H1 (cell line): ENCODE measurements at regions not wholly inside any gene's neighbourhood (a gene's known extent, or its start where the extent isn't known, plus 50 kb on each side); places are given as distances from the start of the nearest gene placed in this dataset.

Experiments
- CEBPB ChIP-seq: IDR thresholded peaks from 2 replicates; pipeline ENCODE4 v1.6.1; 2012; ENCODE audit warnings: low read depth, low read length
- CTBP2 ChIP-seq: IDR thresholded peaks from 2 replicates; pipeline ENCODE4 v1.7.0; 2011; ENCODE audit warnings: borderline replicate concordance, mild to moderate bottlenecking, moderate library complexity, mixed read lengths, low read length; ENCODE audit not compliant: insufficient read depth, insufficient read length
- RAD21 ChIP-seq, 2 experiments: IDR thresholded peaks in 1 of 2; conservative IDR thresholded peaks in 1 of 2; 2 replicates each; pipeline ENCODE4 v1.6.1; 2011; ENCODE audit warnings: low read depth in 2 of 2, low read length in 2 of 2, improper control_type of control experiment in 1 of 2, inconsistent platforms in 1 of 2, mild to moderate bottlenecking in 1 of 2, moderate library complexity in 1 of 2
- RBBP5 ChIP-seq: IDR thresholded peaks from 2 replicates; pipeline ENCODE4 v1.7.1; 2012; ENCODE audit warnings: low read depth, mild to moderate bottlenecking, inconsistent platforms, low read length, moderate library complexity, borderline replicate concordance
- TAF1 ChIP-seq: IDR thresholded peaks from 2 replicates; pipeline ENCODE4 v1.6.1; 2011; ENCODE audit warnings: mild to moderate bottlenecking, low read depth, low read length
- TF ChIP-seq, protein P1 (sequence below): IDR thresholded peaks from 2 replicates; pipeline ENCODE4 v1.6.1; 2012; ENCODE audit warnings: inconsistent platforms
- TF ChIP-seq, protein P2 (sequence below): fragments of 300-600 bp; sonication (generic); IDR thresholded peaks from 2 replicates; pipeline ENCODE4 v1.7.1; 2012; ENCODE audit warnings: low read length, moderate library complexity, mild to moderate bottlenecking, inconsistent platforms; ENCODE audit not compliant: insufficient replicate concordance

DNA sequence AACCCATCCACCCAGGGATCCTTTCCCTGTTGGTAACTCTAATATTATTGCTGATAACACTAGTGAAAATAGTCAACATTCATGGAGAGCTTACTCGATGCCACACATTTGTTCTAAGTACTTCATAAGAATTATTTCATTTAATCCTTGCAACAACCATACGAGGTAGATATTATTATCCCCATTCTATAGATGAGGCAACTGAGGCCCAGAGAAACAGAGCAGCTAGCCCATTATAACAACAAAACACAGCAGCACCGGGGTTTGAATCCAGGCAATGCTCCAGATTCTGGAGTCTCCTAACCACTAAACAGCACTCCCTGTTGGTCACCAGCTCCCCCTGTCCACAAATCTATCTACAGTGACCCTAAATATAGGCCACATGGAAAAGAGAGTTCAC, 90.4 kb upstream of the PKDCC start (continued):
- TF ChIP-seq RAD21 (IDR thresholded peaks at IDR 0.05 in 1 of 2, conservative IDR thresholded peaks at IDR 0.05 in 1 of 2; ENCODE audit: low read depth in 2 of 2, low read length in 2 of 2) (peak in 1 of 2 experiments; percentile 32; a peak in 1 of 4 replicates), CTBP2 (no peak), TAF1 (no peak), CEBPB (no peak), RBBP5 (no peak)
- TF ChIP-seq, protein P1, sequence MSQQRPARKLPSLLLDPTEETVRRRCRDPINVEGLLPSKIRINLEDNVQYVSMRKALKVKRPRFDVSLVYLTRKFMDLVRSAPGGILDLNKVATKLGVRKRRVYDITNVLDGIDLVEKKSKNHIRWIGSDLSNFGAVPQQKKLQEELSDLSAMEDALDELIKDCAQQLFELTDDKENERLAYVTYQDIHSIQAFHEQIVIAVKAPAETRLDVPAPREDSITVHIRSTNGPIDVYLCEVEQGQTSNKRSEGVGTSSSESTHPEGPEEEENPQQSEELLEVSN = no peak
- TF ChIP-seq, protein P2, sequence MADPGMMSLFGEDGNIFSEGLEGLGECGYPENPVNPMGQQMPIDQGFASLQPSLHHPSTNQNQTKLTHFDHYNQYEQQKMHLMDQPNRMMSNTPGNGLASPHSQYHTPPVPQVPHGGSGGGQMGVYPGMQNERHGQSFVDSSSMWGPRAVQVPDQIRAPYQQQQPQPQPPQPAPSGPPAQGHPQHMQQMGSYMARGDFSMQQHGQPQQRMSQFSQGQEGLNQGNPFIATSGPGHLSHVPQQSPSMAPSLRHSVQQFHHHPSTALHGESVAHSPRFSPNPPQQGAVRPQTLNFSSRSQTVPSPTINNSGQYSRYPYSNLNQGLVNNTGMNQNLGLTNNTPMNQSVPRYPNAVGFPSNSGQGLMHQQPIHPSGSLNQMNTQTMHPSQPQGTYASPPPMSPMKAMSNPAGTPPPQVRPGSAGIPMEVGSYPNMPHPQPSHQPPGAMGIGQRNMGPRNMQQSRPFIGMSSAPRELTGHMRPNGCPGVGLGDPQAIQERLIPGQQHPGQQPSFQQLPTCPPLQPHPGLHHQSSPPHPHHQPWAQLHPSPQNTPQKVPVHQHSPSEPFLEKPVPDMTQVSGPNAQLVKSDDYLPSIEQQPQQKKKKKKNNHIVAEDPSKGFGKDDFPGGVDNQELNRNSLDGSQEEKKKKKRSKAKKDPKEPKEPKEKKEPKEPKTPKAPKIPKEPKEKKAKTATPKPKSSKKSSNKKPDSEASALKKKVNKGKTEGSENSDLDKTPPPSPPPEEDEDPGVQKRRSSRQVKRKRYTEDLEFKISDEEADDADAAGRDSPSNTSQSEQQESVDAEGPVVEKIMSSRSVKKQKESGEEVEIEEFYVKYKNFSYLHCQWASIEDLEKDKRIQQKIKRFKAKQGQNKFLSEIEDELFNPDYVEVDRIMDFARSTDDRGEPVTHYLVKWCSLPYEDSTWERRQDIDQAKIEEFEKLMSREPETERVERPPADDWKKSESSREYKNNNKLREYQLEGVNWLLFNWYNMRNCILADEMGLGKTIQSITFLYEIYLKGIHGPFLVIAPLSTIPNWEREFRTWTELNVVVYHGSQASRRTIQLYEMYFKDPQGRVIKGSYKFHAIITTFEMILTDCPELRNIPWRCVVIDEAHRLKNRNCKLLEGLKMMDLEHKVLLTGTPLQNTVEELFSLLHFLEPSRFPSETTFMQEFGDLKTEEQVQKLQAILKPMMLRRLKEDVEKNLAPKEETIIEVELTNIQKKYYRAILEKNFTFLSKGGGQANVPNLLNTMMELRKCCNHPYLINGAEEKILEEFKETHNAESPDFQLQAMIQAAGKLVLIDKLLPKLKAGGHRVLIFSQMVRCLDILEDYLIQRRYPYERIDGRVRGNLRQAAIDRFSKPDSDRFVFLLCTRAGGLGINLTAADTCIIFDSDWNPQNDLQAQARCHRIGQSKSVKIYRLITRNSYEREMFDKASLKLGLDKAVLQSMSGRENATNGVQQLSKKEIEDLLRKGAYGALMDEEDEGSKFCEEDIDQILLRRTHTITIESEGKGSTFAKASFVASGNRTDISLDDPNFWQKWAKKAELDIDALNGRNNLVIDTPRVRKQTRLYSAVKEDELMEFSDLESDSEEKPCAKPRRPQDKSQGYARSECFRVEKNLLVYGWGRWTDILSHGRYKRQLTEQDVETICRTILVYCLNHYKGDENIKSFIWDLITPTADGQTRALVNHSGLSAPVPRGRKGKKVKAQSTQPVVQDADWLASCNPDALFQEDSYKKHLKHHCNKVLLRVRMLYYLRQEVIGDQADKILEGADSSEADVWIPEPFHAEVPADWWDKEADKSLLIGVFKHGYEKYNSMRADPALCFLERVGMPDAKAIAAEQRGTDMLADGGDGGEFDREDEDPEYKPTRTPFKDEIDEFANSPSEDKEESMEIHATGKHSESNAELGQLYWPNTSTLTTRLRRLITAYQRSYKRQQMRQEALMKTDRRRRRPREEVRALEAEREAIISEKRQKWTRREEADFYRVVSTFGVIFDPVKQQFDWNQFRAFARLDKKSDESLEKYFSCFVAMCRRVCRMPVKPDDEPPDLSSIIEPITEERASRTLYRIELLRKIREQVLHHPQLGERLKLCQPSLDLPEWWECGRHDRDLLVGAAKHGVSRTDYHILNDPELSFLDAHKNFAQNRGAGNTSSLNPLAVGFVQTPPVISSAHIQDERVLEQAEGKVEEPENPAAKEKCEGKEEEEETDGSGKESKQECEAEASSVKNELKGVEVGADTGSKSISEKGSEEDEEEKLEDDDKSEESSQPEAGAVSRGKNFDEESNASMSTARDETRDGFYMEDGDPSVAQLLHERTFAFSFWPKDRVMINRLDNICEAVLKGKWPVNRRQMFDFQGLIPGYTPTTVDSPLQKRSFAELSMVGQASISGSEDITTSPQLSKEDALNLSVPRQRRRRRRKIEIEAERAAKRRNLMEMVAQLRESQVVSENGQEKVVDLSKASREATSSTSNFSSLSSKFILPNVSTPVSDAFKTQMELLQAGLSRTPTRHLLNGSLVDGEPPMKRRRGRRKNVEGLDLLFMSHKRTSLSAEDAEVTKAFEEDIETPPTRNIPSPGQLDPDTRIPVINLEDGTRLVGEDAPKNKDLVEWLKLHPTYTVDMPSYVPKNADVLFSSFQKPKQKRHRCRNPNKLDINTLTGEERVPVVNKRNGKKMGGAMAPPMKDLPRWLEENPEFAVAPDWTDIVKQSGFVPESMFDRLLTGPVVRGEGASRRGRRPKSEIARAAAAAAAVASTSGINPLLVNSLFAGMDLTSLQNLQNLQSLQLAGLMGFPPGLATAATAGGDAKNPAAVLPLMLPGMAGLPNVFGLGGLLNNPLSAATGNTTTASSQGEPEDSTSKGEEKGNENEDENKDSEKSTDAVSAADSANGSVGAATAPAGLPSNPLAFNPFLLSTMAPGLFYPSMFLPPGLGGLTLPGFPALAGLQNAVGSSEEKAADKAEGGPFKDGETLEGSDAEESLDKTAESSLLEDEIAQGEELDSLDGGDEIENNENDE = no peak
